Thyroid gland (tissue), 4 donors: ENCODE measurements at regions not wholly inside any gene's neighbourhood (a gene's known extent, or its start where the extent isn't known, plus 50 kb on each side); places are given as distances from the start of the nearest gene placed in this dataset.

Experiments
- CTCF ChIP-seq, 6 experiments: fragments of 200-600 bp in 3 of 6; fragments of 450-650 bp in 3 of 6; sonication (generic) in 3 of 6; IDR thresholded peaks; one replicate each; pipeline ENCODE4 v1.5.1; 2016 to 2019; ENCODE audit warnings: antibody characterized with exemption in 6 of 6, mild to moderate bottlenecking in 2 of 6, inconsistent platforms in 1 of 6, moderate library complexity in 1 of 6
- POLR2A ChIP-seq, 2 donors: fragments of 450-650 bp; IDR thresholded peaks; one replicate each; pipeline ENCODE4 v1.6.1; 2017; ENCODE audit warnings: antibody characterized with exemption in 2 of 2, mild to moderate bottlenecking in 2 of 2, moderate library complexity in 1 of 2

GRCh38 chr2:175601969-175602368, 400.1 kb downstream of the LNPK start:
- TF ChIP-seq CTCF (IDR thresholded peaks at IDR 0.05) (no peak), POLR2A (IDR thresholded peaks at IDR 0.05) (no peak)
